GM13977 (cell line): ENCODE measurements at regions not wholly inside any gene's neighbourhood (a gene's known extent, or its start where the extent isn't known, plus 50 kb on each side); places are given as distances from the start of the nearest gene placed in this dataset.

ENCODE experiments used
- DNase-seq: peaks from one replicate; pipeline ENCODE4 v3.0.0; 2012; ENCODE audit warnings: low spot score
- CTCF ChIP-seq: IDR thresholded peaks from 2 replicates; pipeline ENCODE4 v1.5.1; 2012; ENCODE audit warnings: mild to moderate bottlenecking, control low read depth; ENCODE audit not compliant: insufficient read depth; ENCODE audit errors: extremely low read depth, missing control alignments
- in situ Hi-C: fragments of 300-500 bp; cut with MboI; formaldehyde crosslinking; loops from one replicate; pipeline ENCODE4 v1.12.0; 2022; ENCODE audit warnings: low sequenced_read_pairs, low pct_unique_long_range_greater_than_20kb, mixed read lengths, inconsistent platforms; ENCODE audit not compliant: unreplicated experiment

GRCh38 chr17:71625330-71625729, 495.5 kb upstream of the SOX9 start:
- in situ Hi-C loops, result no loop called here
- no peak for TF ChIP-seq CTCF
- DNase-seq, result no peak

- no peak for TF ChIP-seq CTCF
- no peak for DNase-seq
- in situ Hi-C loops, result no loop called here
Observed at GRCh38 chr17:71628306-71628705, 492.5 kb upstream of the SOX9 start.

GRCh38 chr17:71631483-71631882, 489.3 kb upstream of the SOX9 start:
- in situ Hi-C loops, result no loop called here
- no peak for DNase-seq

GRCh38 chr17:71632328-71632727, 488.5 kb upstream of the SOX9 start:
- in situ Hi-C loops, result no loop called here
- no peak for DNase-seq
- no peak for TF ChIP-seq CTCF

More at GRCh38 chr17:71631483-71631882, 489.3 kb upstream of the SOX9 start:
- no peak for TF ChIP-seq CTCF

- TF ChIP-seq CTCF, result no peak
- no peak for DNase-seq
- in situ Hi-C loops, result no loop called here
Observed at GRCh38 chr17:71633391-71633849, 487.4 kb upstream of the SOX9 start.

GRCh38 chr17:71634376-71634775, 486.4 kb upstream of the SOX9 start:
- DNase-seq, result no peak
- no peak for TF ChIP-seq CTCF
- in situ Hi-C loops, result no loop called here

GRCh38 chr17:71635187-71635586, 485.6 kb upstream of the SOX9 start:
- no peak for DNase-seq
- no peak for TF ChIP-seq CTCF
- in situ Hi-C loops, result no loop called here
